ENCODE measurements at regions not wholly inside any gene's neighbourhood (a gene's known extent, or its start where the extent isn't known, plus 50 kb on each side); places are given as distances from the start of the nearest gene placed in this dataset.
A peak's percentile ranks its signal among the peaks of the same experiment; 100 is the strongest.

- 72 to 96% (median 90%) methylated on average over 4 to 7 of the region's 7 CpGs for WGBS, 5 donors
- intact Hi-C loops (cut with DNase I; ENCODE audit: low total_unique reads): no loop called here
- H3K36me3 ChIP-seq: no peaks in the 10 kb centered on the region
- no peaks in the 10 kb centered on the region for H3K9me3 ChIP-seq
- H3K4me1 ChIP-seq: no peaks in the 10 kb centered on the region
- no peak overlapping the region for H3K4me3 ChIP-seq
- no peak overlapping the region for H3K27ac ChIP-seq
- TF ChIP-seq POLR2A (IDR thresholded peaks at IDR 0.05): no peak
- TF ChIP-seq CTCF (IDR thresholded peaks at IDR 0.05 in 8 of 11, conservative IDR thresholded peaks at IDR 0.05 in 3 of 11): no peak
- TF ChIP-seq POLR2AphosphoS5 (IDR thresholded peaks at IDR 0.05): no peak
- no peaks in the 10 kb centered on the region for H3K27me3 ChIP-seq (replicated peaks in 1 of 7)
- no peak for DNase-seq
Measured at GRCh38 chrX:39669668-39670067, 428.1 kb downstream of the BCOR start.

GRCh38 chrX:39670281-39670680, 427.5 kb downstream of the BCOR start:
- no peak for DNase-seq
- H3K4me3 ChIP-seq: no peak overlapping the region
- 67 to 94% (median 90%) methylated on average over 5 of the region's 5 CpGs for WGBS, 5 donors
- no peaks in the 10 kb centered on the region for H3K4me1 ChIP-seq
- no peaks in the 10 kb centered on the region for H3K27me3 ChIP-seq (replicated peaks in 1 of 7)
- H3K27ac ChIP-seq: no peak overlapping the region
- H3K9me3 ChIP-seq: no peaks in the 10 kb centered on the region
- H3K36me3 ChIP-seq: no peaks in the 10 kb centered on the region
- intact Hi-C loops (cut with DNase I; ENCODE audit: low total_unique reads): no loop called here
- TF ChIP-seq POLR2AphosphoS5 (IDR thresholded peaks at IDR 0.05) (no peak), POLR2A (IDR thresholded peaks at IDR 0.05) (no peak), CTCF (IDR thresholded peaks at IDR 0.05 in 8 of 11, conservative IDR thresholded peaks at IDR 0.05 in 3 of 11) (no peak)

GRCh38 chrX:39672405-39672804, 425.4 kb downstream of the BCOR start:
- no peaks in the 10 kb centered on the region for H3K27me3 ChIP-seq (replicated peaks in 1 of 7)
- WGBS, 5 donors: 65 to 100% (median 94%) methylated on average over 2 of the region's 2 CpGs
- H3K9me3 ChIP-seq: no peaks in the 10 kb centered on the region
- H3K4me1 ChIP-seq: no peaks in the 10 kb centered on the region
- H3K36me3 ChIP-seq: no peaks in the 10 kb centered on the region
- TF ChIP-seq POLR2A (IDR thresholded peaks at IDR 0.05) (no peak), CTCF (IDR thresholded peaks at IDR 0.05 in 8 of 11, conservative IDR thresholded peaks at IDR 0.05 in 3 of 11) (no peak), POLR2AphosphoS5 (IDR thresholded peaks at IDR 0.05) (no peak)
- H3K27ac ChIP-seq: no peak overlapping the region
- no peak overlapping the region for H3K4me3 ChIP-seq
- intact Hi-C loops (cut with DNase I; ENCODE audit: low total_unique reads): no loop called here
- DNase-seq: no peak

- WGBS, 5 donors: 75 to 98% (median 87%) methylated on average over 4 to 5 of the region's 5 CpGs
- H3K9me3 ChIP-seq: no peaks in the 10 kb centered on the region
- H3K36me3 ChIP-seq: no peaks in the 10 kb centered on the region
- no peaks in the 10 kb centered on the region for H3K4me1 ChIP-seq
- H3K27me3 ChIP-seq (replicated peaks in 1 of 7): no peaks in the 10 kb centered on the region
- peak overlapping the region in 1 of 8 donors; percentile 33 for H3K27ac ChIP-seq
- no peak overlapping the region for H3K4me3 ChIP-seq
- TF ChIP-seq POLR2AphosphoS5 (IDR thresholded peaks at IDR 0.05): no peak
- no peak for TF ChIP-seq POLR2A (IDR thresholded peaks at IDR 0.05)
- TF ChIP-seq CTCF (IDR thresholded peaks at IDR 0.05 in 8 of 11, conservative IDR thresholded peaks at IDR 0.05 in 3 of 11): no peak
- intact Hi-C loops (cut with DNase I; ENCODE audit: low total_unique reads): no loop called here
- no peak for DNase-seq
Measured at GRCh38 chrX:39674490-39675161, 423.1 kb downstream of the BCOR start.

All from spleen (tissue), 11 donors.